ENCODE measurements at regions not wholly inside any gene's neighbourhood (a gene's known extent, or its start where the extent isn't known, plus 50 kb on each side); places are given as distances from the start of the nearest gene placed in this dataset.

GRCh38 chr1:34354367-34354766 is 177.7 kb downstream of the C1orf94 start:
- TF ChIP-seq CTCF (IDR thresholded peaks at IDR 0.05): no peak
- Histone ChIP-seq H3K4me2 (replicated peaks; ENCODE audit: extremely low read depth, low read length, poor library complexity, severe bottlenecking) (no peak overlapping the region), H4K20me1 (ENCODE audit: insufficient read depth, low read length) (no peaks in the 10 kb centered on the region), H3K27me3 (ENCODE audit: control insufficient read depth in 2 of 2, insufficient read depth in 2 of 2, low read length in 2 of 2) (no peaks in the 10 kb centered on the region), H2AFZ (ENCODE audit: insufficient read depth, low read depth, low read length, poor library complexity, severe bottlenecking) (no peak overlapping the region), H3K27ac (ENCODE audit: low read depth in 1 of 2, low read length in 2 of 2) (no peak overlapping the region), H3K9ac (ENCODE audit: insufficient read depth, low read length, poor library complexity, severe bottlenecking) (no peak overlapping the region), H3K36me3 (replicated peaks in 1 of 2; ENCODE audit: control insufficient read depth in 1 of 2, insufficient read depth in 2 of 2, low read length in 2 of 2) (no peaks in the 10 kb centered on the region), H3K4me1 (ENCODE audit: control insufficient read depth in 1 of 2, insufficient read depth in 2 of 2, low read length in 2 of 2) (no peaks in the 10 kb centered on the region), H3K4me3 (replicated peaks in 1 of 3; ENCODE audit: low read depth in 2 of 3, low read length in 3 of 3) (no peak overlapping the region), H3K79me2 (ENCODE audit: insufficient read depth, low read length) (no peaks in the 10 kb centered on the region), H3K9me3 (replicated peaks in 1 of 2; ENCODE audit: control insufficient read depth in 1 of 2, insufficient read depth in 1 of 2, low read length in 2 of 2) (no peaks in the 10 kb centered on the region)
- H3K27ac Mint-ChIP-seq: no peak overlapping the region
- WGBS (ENCODE audit: insufficient coverage): 70% methylated on average over 2 of the region's 2 CpGs
- no peak for DNase-seq
- H3K9me3 Mint-ChIP-seq: peaks cover 0 to 3% (median 0%) of the 10 kb centered on the region in 7 donors
- H3K27me3 Mint-ChIP-seq (ENCODE audit: low read depth in 3 of 3): peaks cover 1 to 5% (median 2%) of the 10 kb centered on the region in 3 donors
- H3K36me3 Mint-ChIP-seq: no peaks in the 10 kb centered on the region
- no peaks in the 10 kb centered on the region for H3K4me1 Mint-ChIP-seq
- intact Hi-C loops (cut with micrococcal nuclease): no loop called here
- no peak overlapping the region for H3K4me3 Mint-ChIP-seq

GRCh38 chr1:34356853-34357252 is 180.1 kb downstream of the C1orf94 start:
- no peaks in the 10 kb centered on the region for H3K27me3 ChIP-seq (ENCODE audit: control insufficient read depth in 2 of 2, insufficient read depth in 2 of 2, low read length in 2 of 2)
- H3K36me3 ChIP-seq (replicated peaks in 1 of 2; ENCODE audit: control insufficient read depth in 1 of 2, insufficient read depth in 2 of 2, low read length in 2 of 2): no peaks in the 10 kb centered on the region
- H3K9me3 Mint-ChIP-seq: peaks cover 0 to 2% (median 0%) of the 10 kb centered on the region in 7 donors
- TF ChIP-seq CTCF (IDR thresholded peaks at IDR 0.05): no peak
- H3K27ac Mint-ChIP-seq: no peak overlapping the region
- no peak overlapping the region for H3K27ac ChIP-seq (ENCODE audit: low read depth in 1 of 2, low read length in 2 of 2)
- no peaks in the 10 kb centered on the region for H3K9me3 ChIP-seq (replicated peaks in 1 of 2; ENCODE audit: control insufficient read depth in 1 of 2, insufficient read depth in 1 of 2, low read length in 2 of 2)
- WGBS (ENCODE audit: insufficient coverage): 93% methylated on average over 4 of the region's 4 CpGs
- H3K9ac ChIP-seq (ENCODE audit: insufficient read depth, low read length, poor library complexity, severe bottlenecking): no peak overlapping the region
- intact Hi-C loops (cut with micrococcal nuclease): no loop called here
- H3K36me3 Mint-ChIP-seq: no peaks in the 10 kb centered on the region
- no peaks in the 10 kb centered on the region for H3K4me1 Mint-ChIP-seq
- H3K79me2 ChIP-seq (ENCODE audit: insufficient read depth, low read length): no peaks in the 10 kb centered on the region
- no peaks in the 10 kb centered on the region for H3K4me1 ChIP-seq (ENCODE audit: control insufficient read depth in 1 of 2, insufficient read depth in 2 of 2, low read length in 2 of 2)
- no peak overlapping the region for H3K4me3 Mint-ChIP-seq
- peaks cover 0 to 3% (median 2%) of the 10 kb centered on the region in 3 donors for H3K27me3 Mint-ChIP-seq (ENCODE audit: low read depth in 3 of 3)
- no peak overlapping the region for H3K4me2 ChIP-seq (replicated peaks; ENCODE audit: extremely low read depth, low read length, poor library complexity, severe bottlenecking)
- no peak for DNase-seq
- no peak overlapping the region for H2AFZ ChIP-seq (ENCODE audit: insufficient read depth, low read depth, low read length, poor library complexity, severe bottlenecking)
- H3K4me3 ChIP-seq (replicated peaks in 1 of 3; ENCODE audit: low read depth in 2 of 3, low read length in 3 of 3): no peak overlapping the region
- H4K20me1 ChIP-seq (ENCODE audit: insufficient read depth, low read length): no peaks in the 10 kb centered on the region
